Thymus (tissue), 11 donors: ENCODE measurements at regions not wholly inside any gene's neighbourhood (a gene's known extent, or its start where the extent isn't known, plus 50 kb on each side); places are given as distances from the start of the nearest gene placed in this dataset.

Experiments
- DNase-seq, 9 donors: peaks; one replicate each; pipeline ENCODE4 v3.0.0-alpha.2; 2013; ENCODE audit warnings: low spot score in 9 of 9, low read depth in 6 of 9, missing footprints in 1 of 9
- H3K27ac ChIP-seq, 2 donors: one replicate each; pipeline ENCODE4 v1.5.1; 2013; ENCODE audit warnings: control low read depth in 1 of 2, low read depth in 1 of 2, low read length in 1 of 2, mild to moderate bottlenecking in 1 of 2, moderate library complexity in 1 of 2
- H3K27me3 ChIP-seq, 2 donors: one replicate each; pipeline ENCODE4 v1.5.1; 2013; ENCODE audit warnings: low read length in 1 of 2; ENCODE audit not compliant: control insufficient read depth in 2 of 2, insufficient read depth in 1 of 2
- H3K36me3 ChIP-seq, 2 donors: one replicate each; pipeline ENCODE4 v1.5.1; 2013; ENCODE audit warnings: low read length in 1 of 2, mild to moderate bottlenecking in 1 of 2, moderate library complexity in 1 of 2; ENCODE audit not compliant: control insufficient read depth in 2 of 2, insufficient read depth in 2 of 2
- H3K4me1 ChIP-seq, 2 donors: one replicate each; pipeline ENCODE4 v1.5.1; 2013; ENCODE audit warnings: low read length in 2 of 2; ENCODE audit not compliant: control insufficient read depth in 2 of 2, insufficient read depth in 2 of 2
- H3K4me3 ChIP-seq, 2 donors: one replicate each; pipeline ENCODE4 v1.5.1; 2013; ENCODE audit warnings: low read length in 2 of 2, control low read depth in 1 of 2, mild to moderate bottlenecking in 1 of 2
- H3K9me3 ChIP-seq, 2 donors: one replicate each; pipeline ENCODE4 v1.5.1; 2013; ENCODE audit warnings: low read length in 1 of 2, mild to moderate bottlenecking in 1 of 2; ENCODE audit not compliant: control insufficient read depth in 2 of 2, insufficient read depth in 1 of 2
- WGBS: extraction: QIAGEN DNeasy Blood & Tissue Kit; methylation state at CpG from one replicate; pipeline ENCODE4 v1.1.7; 2013; 5-methylcytosine and 5-hydroxymethylcytosine counted together
- donor health status: healthy.

GRCh38 chr15:26311710-26312236 lies 448.6 kb upstream of the ATP10A start:
- H3K36me3 ChIP-seq, result no peaks in the 10 kb centered on the region
- no peak overlapping the region for H3K27ac ChIP-seq
- no peak for DNase-seq
- H3K9me3 ChIP-seq, result peaks cover 0 to 2% of the 10 kb centered on the region in 2 donors
- no peak overlapping the region for H3K4me3 ChIP-seq
- no peaks in the 10 kb centered on the region for H3K27me3 ChIP-seq
- WGBS, result 91% methylated on average over 4 of the region's 4 CpGs
- H3K4me1 ChIP-seq, result no peaks in the 10 kb centered on the region

DNA sequence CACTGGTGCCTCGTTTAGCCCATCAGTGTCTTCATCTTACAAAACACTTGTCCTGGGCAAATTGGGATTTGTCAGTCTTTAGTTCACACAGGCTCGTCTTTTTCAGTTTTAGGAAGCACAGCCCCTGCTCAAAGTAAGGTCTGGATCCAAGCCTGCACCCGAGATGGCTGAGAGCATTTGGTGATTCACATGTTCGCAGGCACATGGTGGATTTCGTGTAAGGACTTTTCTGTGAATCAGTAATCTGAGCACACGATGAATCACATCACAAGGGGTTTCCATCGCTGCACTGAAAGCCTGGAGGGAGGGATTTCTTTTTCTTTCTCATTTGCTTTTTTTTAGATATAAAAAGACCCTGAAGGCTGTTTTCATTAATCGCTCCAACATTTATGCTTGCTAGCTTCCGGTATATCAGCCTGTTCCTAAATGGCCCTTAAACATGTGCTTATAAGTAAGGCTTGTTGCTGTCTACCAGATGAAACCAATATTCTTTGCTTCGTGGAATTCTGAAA lies 435.6 kb upstream of the ATP10A start:
- WGBS, result 86% methylated on average over 10 of the region's 10 CpGs
- H3K4me1 ChIP-seq, result no peaks in the 10 kb centered on the region
- no peak overlapping the region for H3K4me3 ChIP-seq
- no peak overlapping the region for H3K27ac ChIP-seq
- DNase-seq, result no peak
- H3K9me3 ChIP-seq, result peaks cover 0 to 11% of the 10 kb centered on the region in 2 donors
- H3K36me3 ChIP-seq, result no peaks in the 10 kb centered on the region
- H3K27me3 ChIP-seq, result no peaks in the 10 kb centered on the region

GRCh38 chr15:26298010-26298658 lies 435.0 kb upstream of the ATP10A start:
- H3K27me3 ChIP-seq, result no peaks in the 10 kb centered on the region
- no peak overlapping the region for H3K4me3 ChIP-seq
- DNase-seq, result no peak
- no peak overlapping the region for H3K27ac ChIP-seq
- H3K4me1 ChIP-seq, result no peaks in the 10 kb centered on the region
- WGBS, result 96% methylated on average over 38 of the region's 38 CpGs
- no peaks in the 10 kb centered on the region for H3K36me3 ChIP-seq
- peaks cover 0 to 11% of the 10 kb centered on the region in 2 donors for H3K9me3 ChIP-seq

DNA sequence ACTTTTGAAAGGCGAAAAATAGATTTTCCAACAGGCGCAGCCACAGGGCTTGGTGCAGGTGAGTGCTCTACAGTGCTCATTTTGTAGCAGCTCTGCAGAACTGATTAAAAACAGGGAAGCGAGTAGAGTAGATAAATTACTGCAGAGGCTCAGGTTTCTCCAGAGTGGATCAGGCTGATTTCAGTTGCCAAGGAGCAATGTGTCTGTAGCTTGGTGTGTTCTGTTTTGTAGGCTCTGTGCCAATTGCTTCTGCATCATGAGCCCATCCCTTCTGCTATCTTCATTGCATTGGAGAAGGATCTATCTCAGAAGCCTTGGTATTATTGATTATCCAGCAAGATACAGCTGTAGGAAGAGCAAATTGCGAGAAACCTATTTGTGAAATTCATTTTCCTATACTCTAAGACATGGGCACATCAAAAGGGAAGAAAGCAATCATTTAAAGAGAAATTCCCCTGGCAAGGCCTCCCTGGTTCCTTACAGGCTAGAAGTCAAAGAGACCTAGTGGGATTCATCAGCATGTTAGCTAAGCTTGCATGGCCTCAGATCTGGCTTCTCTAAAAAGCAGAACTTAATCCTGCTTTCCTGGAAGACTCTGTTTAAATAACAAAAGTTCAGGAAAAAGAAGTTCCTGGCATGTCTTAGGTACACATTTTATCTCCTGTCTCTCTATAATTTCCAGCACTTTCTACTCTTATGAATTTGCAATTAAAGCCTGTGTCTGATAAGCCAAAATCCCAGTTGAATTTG lies 432.4 kb upstream of the ATP10A start:
- Histone ChIP-seq H3K4me1 (no peaks in the 10 kb centered on the region), H3K9me3 (peaks cover 0 to 11% of the 10 kb centered on the region in 2 donors), H3K27ac (no peak overlapping the region), H3K27me3 (no peaks in the 10 kb centered on the region), H3K36me3 (no peaks in the 10 kb centered on the region), H3K4me3 (no peak overlapping the region)
- WGBS, result 81% methylated on average over 4 of the region's 4 CpGs
- DNase-seq, result peak in 1 of 9 donors; percentile 9

- Histone ChIP-seq H3K27ac (no peak overlapping the region), H3K36me3 (no peaks in the 10 kb centered on the region), H3K4me3 (no peak overlapping the region), H3K9me3 (peaks cover 0 to 15% of the 10 kb centered on the region in 2 donors), H3K4me1 (no peaks in the 10 kb centered on the region), H3K27me3 (no peaks in the 10 kb centered on the region)
- no peak for DNase-seq
- 51% methylated on average over 5 of the region's 5 CpGs for WGBS
Measured at GRCh38 chr15:26294059-26294689, 431.0 kb upstream of the ATP10A start.

- no peaks in the 10 kb centered on the region for H3K27me3 ChIP-seq
- no peak overlapping the region for H3K27ac ChIP-seq
- no peak for DNase-seq
- H3K4me3 ChIP-seq, result no peak overlapping the region
- no peaks in the 10 kb centered on the region for H3K36me3 ChIP-seq
- H3K9me3 ChIP-seq, result peaks cover 0 to 4% of the 10 kb centered on the region in 2 donors
- H3K4me1 ChIP-seq, result no peaks in the 10 kb centered on the region
Measured at GRCh38 chr15:26287381-26287780, 424.3 kb upstream of the ATP10A start.

- Histone ChIP-seq H3K27ac (no peak overlapping the region), H3K9me3 (no peaks in the 10 kb centered on the region), H3K27me3 (no peaks in the 10 kb centered on the region), H3K4me1 (no peaks in the 10 kb centered on the region), H3K4me3 (no peak overlapping the region), H3K36me3 (no peaks in the 10 kb centered on the region)
- WGBS, result 95% methylated on average over 1 of the region's 1 CpG
- no peak for DNase-seq
Measured at GRCh38 chr15:26280281-26280680, 417.2 kb upstream of the ATP10A start.

DNA sequence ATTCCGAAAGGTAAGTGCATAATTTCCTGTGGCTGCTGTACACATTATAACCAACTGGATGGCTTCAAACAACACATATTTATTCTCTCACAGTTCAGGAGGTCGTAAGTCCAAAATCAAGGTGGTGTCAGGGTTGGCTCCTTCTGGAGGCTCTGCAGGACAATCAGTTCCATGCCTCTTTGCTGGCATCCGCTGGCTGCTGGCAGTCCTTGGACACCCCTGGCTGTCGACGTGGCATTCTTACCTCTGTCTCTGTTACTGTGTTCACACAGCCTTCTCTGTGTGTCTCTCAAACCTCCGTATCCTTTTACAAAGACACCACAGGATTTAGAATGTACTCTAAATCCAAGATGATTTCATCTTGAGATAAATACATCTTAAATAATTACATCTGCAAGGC lies 398.8 kb upstream of the ATP10A start:
- 89% methylated on average over 6 of the region's 6 CpGs for WGBS

DNA sequence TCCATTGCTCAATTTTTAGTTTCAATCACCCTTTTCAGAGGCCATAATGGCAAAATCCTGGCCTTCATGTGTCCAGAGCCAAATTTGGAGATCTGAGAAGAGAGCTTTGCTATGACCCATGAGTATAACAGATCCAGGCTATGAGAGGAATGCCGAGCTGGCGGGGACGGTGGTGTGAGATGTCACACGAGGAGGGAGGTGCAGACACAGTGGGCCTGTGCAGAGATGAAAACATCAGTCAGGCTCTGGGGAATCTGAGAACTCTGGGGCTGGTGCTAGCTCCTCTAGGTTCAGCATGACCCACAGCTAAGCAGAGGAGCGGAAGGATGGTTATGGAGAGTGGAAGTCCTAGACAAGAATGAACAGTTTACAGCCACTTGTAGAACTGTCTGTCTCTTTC lies 398.3 kb upstream of the ATP10A start:
- H3K4me1 ChIP-seq, result no peaks in the 10 kb centered on the region
- WGBS, result 56% methylated on average over 5 of the region's 5 CpGs
- no peak for DNase-seq
- H3K27ac ChIP-seq, result no peak overlapping the region
- no peaks in the 10 kb centered on the region for H3K9me3 ChIP-seq
- no peaks in the 10 kb centered on the region for H3K36me3 ChIP-seq
- no peaks in the 10 kb centered on the region for H3K27me3 ChIP-seq
- H3K4me3 ChIP-seq, result no peak overlapping the region

More for the DNA sequence above, 398.8 kb upstream of the ATP10A start:
- Histone ChIP-seq H3K4me1 (no peaks in the 10 kb centered on the region), H3K27ac (no peak overlapping the region), H3K4me3 (no peak overlapping the region), H3K9me3 (no peaks in the 10 kb centered on the region), H3K36me3 (no peaks in the 10 kb centered on the region), H3K27me3 (no peaks in the 10 kb centered on the region)
- no peak for DNase-seq
